NCI-H146 treated with DMSO at 0.1 percent for 48 hours (cell line): ENCODE measurements at regions not wholly inside any gene's neighbourhood (a gene's known extent, or its start where the extent isn't known, plus 50 kb on each side); places are given as distances from the start of the nearest gene placed in this dataset.
A peak's percentile ranks its signal among the peaks of the same experiment; 100 is the strongest.

Experiments used
- DNase-seq: peaks from one replicate; lab custom pipeline; 2025; ENCODE audit not compliant: unreplicated experiment; lab: John Stamatoyannopoulos, UW

DNA sequence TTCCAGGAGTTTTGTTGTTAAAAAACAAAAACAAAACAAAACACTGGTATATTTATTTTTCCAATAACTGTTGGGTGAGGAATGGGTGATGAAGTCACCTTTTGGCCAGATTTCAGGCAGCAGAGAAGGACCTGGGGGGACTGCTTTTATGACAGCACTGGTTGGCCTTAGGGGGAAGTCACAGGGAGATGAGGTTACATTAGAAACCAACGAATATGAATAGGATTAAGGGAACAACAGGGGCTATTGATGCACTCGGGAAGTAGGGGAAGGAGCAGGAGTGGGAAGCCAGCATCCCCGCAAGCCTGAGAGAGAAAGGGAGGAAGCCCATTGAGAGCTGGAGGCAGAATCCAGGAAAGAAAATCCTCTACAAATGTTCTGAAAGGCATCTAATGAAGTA lies 958.4 kb downstream of the TYW1 start:
- DNase-seq = no peak

GRCh38 chr7:67962863-67963262 lies 966.2 kb downstream of the TYW1 start:
- no peak for DNase-seq

GRCh38 chr7:67976490-67976889 lies 979.9 kb downstream of the TYW1 start:
- no peak for DNase-seq

DNA sequence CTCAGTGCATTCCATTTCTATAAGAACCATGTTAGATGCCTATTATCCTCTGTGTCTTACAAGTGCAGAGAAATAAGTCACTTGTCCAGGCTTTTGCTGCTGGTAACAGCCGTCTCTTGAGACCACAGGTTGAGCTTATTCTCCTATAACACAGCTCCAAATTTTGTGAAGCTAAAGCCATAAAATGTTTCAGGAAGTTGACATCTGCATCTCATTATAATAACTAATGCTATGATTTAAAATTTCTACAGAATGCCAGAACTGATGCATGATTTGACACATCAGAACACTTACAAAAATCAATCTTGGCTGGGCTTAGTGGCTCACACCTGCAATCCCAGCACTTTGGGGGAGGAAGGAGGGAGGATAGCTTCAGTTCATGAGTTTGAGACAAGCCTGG lies 986.9 kb downstream of the TYW1 start:
- DNase-seq = no peak

DNA sequence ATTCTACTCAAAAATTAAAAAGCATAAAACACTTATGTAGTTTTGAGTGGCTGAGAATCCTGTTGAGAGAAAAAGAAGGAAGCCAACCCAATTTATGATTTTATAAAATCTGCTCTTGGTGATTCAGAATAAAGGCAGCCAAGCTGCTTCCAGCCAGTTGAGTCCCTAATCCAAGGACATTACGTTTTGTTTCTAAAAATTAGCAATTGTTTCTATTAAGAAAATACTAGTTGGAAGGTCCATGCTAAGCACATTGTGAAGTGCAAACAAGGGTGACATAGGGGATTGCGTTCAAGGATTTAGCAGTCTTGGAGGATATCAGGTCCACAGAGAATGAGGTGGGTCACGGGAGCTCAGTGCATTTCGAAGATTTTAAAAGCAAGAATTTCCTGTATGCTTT lies 987.7 kb downstream of the TYW1 start:
- DNase-seq = no peak

DNA sequence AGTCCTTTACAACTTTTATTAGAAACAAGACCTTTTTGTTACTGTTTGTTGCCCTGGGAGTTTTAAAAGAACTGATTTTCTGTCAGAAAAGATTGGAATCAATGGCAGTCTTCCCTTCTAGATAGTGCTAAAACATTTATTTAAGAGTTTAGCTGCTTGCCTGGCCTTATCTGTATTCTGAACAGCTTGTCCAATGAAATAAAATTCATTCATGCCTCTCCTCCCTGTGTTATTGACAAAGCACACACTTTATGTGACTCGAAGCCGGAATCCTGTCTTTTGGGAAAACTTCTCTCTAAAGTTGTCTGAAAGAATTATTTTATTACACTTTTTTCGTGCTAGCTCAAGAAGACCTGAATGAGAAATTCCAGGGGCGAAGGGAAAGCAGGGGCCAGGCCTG lies 992.5 kb downstream of the TYW1 start:
- DNase-seq = no peak

- no peak for DNase-seq
These were observed 993.4 kb downstream of the TYW1 start for GRCh38 chr7:67990003-67990402.

- no peak for DNase-seq
These were observed 994.1 kb downstream of the TYW1 start for GRCh38 chr7:67990716-67991115.

GRCh38 chr7:67992287-67992686 lies 995.7 kb downstream of the TYW1 start:
- no peak for DNase-seq

GRCh38 chr7:68005992-68006391 lies 1009.4 kb downstream of the TYW1 start:
- no peak for DNase-seq

DNA sequence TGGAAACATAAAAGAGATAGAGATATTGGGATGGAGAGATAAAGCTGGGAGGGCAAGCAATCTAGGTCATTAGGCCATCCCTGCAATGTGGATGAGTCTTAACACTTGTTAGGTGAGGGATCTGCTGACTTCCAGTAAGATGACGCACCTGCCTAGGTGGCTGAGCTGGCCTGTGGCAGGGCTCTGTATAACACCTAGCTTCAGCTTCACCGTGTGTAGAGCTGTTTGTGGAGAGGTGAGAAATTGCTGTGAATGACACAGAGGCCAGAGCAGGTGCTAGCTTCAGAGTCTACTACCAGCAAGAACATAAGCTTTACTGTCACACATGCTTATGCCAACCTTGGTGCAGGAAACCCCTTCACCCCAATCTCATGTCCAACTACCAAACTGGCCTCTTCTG lies 1010.0 kb downstream of the TYW1 start:
- no peak for DNase-seq

- DNase-seq = no peak
These were observed 1013.1 kb downstream of the TYW1 start for GRCh38 chr7:68009716-68010115.

- DNase-seq = no peak
These were observed 1017.6 kb downstream of the TYW1 start for GRCh38 chr7:68014031-68014736.

DNA sequence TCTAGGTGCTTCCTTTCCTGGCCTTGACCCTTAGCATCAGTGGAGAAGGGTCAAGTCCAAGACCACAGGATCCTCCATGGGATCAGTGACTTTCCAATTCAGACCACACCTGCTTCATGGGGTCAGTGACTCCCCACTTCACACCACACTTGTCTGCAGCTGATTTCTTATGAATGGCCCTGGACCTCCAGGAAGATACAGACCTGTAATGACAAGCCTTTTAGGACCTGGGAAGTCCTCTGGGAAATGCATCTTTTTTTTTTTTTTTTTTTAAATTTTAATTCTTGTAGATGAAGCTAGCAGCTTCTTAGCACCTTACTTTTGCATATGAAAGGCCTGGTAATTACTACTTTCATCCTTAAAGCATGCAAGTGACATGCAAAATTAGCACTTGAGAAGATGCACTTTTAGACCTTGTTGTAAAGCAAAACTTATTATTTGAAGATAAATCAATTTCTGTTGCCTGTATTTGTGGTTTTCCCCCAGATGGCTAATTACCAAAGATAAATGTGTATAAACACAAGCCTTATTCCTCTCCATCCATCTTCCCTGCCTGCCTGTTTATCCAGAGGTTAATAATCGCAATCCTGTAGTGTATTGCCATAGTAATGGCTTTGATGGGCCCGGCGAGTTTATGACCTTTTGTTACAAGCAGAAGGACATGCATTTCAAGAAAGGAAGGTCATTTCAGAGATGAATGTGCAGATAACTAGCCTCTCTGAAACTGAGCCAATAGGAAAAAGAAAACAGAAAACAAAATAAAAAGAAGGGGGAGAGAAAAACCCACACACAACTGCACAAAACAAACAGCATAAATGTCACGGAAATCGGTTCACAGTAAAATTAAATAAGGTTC lies 1018.7 kb downstream of the TYW1 start:
- peak; percentile 28 for DNase-seq

DNA sequence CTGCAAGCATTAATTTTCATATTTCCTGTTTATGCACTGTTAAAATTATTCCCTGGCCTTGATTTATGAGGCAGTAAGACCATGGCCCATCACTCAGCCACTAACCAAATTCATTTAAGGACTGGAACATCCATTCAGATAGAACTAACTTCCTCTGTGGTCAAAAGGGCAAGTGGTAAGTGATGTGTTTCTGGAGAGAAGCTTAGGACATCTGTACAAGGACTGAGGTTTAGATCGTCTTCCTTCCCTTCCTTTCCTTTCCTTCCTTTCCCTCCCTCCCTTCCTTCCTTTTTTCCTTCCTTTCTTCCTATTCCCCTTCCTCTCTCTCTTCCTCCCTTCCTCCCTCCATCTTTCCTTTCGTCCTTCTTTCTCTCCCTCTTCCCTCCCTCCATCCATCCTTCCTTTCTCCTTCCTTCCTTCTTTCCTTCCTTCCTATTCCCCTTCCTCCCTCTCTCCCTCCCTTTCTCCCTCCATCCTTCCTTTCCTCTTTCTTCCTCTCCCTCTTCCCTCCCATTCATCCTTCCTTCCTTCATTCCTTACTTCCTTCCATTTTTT lies 1019.4 kb downstream of the TYW1 start:
- DNase-seq = no peak

- DNase-seq = no peak
These were observed 1023.5 kb downstream of the TYW1 start for GRCh38 chr7:68020102-68020501.

GRCh38 chr7:68025369-68025768 lies 1028.7 kb downstream of the TYW1 start:
- DNase-seq = no peak

- DNase-seq = no peak
These were observed 1033.9 kb downstream of the TYW1 start for GRCh38 chr7:68030530-68030929.

GRCh38 chr7:68031180-68031943 lies 1034.7 kb downstream of the TYW1 start:
- no peak for DNase-seq

- DNase-seq = no peak
These were observed 1042.1 kb downstream of the TYW1 start for GRCh38 chr7:68038621-68039314.

GRCh38 chr7:68041554-68041953 lies 1044.9 kb downstream of the TYW1 start:
- no peak for DNase-seq
